Fibroblast of the aortic adventitia (primary cell): ENCODE measurements at regions not wholly inside any gene's neighbourhood (a gene's known extent, or its start where the extent isn't known, plus 50 kb on each side); places are given as distances from the start of the nearest gene placed in this dataset.

Experiments
- DNase-seq: peaks from one replicate; pipeline ENCODE4 v3.0.0-alpha.2; 2010; ENCODE audit warnings: low read depth
- H3K4me3 ChIP-seq: 2 replicates; pipeline ENCODE4 v1.5.1; 2011; ENCODE audit warnings: low read depth, mild to moderate bottlenecking, control low read depth, low read length, moderate library complexity
- TF ChIP-seq, protein P1 (sequence below): IDR thresholded peaks from 2 replicates; pipeline ENCODE4 v1.5.1; 2011; ENCODE audit warnings: mild to moderate bottlenecking, low read length, control low read depth, inconsistent platforms; ENCODE audit not compliant: insufficient read depth

DNA sequence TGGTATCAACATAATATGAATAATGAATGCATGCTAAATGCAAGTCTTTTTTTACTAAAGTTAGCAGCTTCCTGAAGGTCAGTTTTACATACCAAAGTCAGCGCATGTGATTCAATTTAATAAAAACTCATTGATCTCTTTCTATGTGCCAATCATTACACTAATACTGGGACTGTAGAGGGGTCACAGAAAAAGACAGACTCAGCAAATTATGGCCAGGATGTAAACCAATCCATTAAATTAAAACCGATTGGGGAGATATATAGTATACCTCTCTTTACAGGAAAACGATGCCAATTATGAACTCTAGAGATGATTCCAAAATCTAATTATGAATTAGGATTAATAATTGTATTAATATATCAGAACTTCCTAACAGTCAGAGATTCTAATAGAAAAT is 624.4 kb upstream of the PCDH20 start:
- no peak overlapping the region for H3K4me3 ChIP-seq
- DNase-seq, result no peak
- TF ChIP-seq, protein P1, sequence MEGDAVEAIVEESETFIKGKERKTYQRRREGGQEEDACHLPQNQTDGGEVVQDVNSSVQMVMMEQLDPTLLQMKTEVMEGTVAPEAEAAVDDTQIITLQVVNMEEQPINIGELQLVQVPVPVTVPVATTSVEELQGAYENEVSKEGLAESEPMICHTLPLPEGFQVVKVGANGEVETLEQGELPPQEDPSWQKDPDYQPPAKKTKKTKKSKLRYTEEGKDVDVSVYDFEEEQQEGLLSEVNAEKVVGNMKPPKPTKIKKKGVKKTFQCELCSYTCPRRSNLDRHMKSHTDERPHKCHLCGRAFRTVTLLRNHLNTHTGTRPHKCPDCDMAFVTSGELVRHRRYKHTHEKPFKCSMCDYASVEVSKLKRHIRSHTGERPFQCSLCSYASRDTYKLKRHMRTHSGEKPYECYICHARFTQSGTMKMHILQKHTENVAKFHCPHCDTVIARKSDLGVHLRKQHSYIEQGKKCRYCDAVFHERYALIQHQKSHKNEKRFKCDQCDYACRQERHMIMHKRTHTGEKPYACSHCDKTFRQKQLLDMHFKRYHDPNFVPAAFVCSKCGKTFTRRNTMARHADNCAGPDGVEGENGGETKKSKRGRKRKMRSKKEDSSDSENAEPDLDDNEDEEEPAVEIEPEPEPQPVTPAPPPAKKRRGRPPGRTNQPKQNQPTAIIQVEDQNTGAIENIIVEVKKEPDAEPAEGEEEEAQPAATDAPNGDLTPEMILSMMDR, result no peak

DNA sequence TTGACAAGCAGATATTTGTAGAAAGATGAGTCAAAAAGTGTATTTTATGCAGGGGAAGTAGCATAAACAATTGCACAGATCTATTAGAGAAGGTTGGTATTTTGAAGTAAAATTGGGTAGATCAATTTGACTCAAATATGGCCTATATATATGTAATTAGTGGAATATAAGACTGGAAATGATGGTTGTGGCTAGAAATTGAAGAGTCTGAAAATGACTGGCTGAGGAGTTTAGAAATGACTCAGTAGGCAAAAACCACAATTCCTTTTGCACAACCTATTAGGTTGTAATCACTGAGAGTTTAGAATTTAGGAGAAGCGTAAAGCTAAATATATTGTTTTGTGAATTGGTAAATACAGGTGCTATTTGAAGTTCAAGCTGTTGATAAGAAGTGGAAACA is 622.6 kb upstream of the PCDH20 start:
- TF ChIP-seq, protein P1, result no peak
- DNase-seq, result no peak
- no peak overlapping the region for H3K4me3 ChIP-seq

DNA sequence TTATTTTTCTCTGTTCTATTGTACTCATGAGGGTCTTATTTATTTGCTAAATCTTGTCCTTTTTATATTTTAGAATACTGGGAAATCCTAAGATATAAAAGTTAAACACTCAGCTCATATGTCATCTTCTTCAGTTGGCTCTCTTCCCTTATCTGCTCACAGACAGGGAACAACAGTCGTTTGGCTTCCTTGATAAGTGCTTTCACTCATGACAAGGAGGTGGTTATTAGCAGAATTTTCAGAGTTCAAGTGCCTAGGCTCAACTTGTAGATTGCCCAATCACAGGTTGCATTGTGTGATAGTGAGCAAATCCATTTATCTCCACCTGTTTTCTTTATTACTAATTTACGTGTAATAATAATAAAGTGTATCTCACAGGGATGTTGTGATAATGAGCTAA is 620.3 kb upstream of the PCDH20 start:
- DNase-seq, result no peak
- TF ChIP-seq, protein P1, result no peak
- H3K4me3 ChIP-seq, result no peak overlapping the region

DNA sequence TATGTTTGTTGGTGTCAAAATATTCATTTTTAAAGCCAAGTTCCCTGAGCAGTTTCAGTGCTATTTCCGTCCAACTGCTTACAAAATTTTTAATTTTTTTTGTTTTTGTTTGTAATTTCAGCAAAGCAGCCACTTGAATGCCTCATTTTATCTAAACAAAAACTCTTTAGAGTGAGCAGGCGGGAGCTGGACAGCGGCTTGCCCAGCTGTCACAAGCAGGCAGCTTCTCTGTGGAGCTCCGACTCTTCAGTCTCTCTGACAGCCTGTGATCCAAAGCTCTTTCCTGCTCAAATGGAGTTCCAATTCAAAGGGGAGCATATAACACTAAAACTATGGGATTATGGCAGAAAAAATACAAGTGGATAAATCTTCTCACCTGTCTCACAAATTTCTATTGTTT is 618.3 kb upstream of the PCDH20 start:
- TF ChIP-seq, protein P1, result no peak
- no peak overlapping the region for H3K4me3 ChIP-seq
- no peak for DNase-seq

DNA sequence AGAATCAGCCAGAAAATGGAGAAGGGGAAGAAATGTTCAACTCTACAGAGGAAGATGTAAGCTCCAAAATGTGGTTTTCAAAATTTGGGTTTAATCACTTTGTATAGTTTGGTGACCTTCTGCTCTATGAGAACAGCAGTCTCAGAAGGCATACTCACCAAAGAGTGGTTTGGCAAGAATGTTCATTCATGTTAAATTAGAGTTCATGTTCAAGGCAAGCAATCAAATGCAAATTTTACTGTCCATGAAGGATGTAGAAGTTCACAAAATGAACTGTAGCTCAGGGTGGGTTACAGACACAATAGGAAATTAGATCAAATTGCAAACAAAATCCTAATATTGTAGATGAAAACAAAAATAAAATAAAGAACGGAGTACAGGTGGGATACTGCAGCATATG is 606.7 kb upstream of the PCDH20 start:
- DNase-seq, result no peak
- TF ChIP-seq, protein P1, result no peak
- H3K4me3 ChIP-seq, result no peak overlapping the region

DNA sequence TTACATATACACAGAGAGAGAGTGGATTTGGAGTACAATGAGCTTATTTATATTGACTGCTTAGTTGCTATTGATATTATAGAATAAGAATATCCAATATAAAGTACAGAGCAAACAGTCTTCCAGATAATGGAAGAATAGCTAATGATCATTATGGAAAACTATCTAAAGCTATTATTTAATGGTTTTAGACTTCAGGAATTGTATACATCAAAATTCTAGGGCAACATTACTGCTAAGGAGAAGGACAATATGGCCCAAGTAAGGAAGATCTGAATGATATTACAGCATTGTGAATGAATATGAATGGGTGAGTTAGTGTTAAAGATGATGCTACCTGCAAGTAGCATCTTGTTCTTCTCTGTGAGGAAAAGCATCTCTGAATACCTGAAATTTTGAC is 604.2 kb upstream of the PCDH20 start:
- TF ChIP-seq, protein P1, result no peak
- no peak for DNase-seq

DNA sequence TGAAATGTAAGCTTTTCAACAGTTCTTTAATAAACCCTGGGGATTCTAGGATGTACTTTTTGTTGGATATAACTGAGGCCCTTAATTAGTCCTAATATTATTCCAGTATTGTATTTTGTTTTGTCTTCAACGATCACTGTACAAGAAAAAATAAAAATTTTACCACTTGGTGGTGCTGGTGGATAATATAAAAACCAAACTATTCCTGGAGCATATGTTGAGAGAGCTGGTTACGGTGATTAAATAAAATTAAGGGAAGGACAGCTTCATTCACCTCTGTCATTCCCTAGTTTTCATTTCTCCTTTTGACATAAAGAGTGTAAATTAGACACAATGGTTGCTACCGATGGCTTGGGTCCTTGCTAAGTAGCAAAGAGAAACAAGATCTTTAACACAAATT is 598.6 kb upstream of the PCDH20 start:
- TF ChIP-seq, protein P1, result no peak
- DNase-seq, result no peak
- no peak overlapping the region for H3K4me3 ChIP-seq

More for the DNA sequence above, 604.2 kb upstream of the PCDH20 start:
- H3K4me3 ChIP-seq, result no peak overlapping the region
